ENCODE measurements at regions not wholly inside any gene's neighbourhood (a gene's known extent, or its start where the extent isn't known, plus 50 kb on each side); places are given as distances from the start of the nearest gene placed in this dataset.

GRCh38 chr6:168929871-168930450 lies 323.7 kb downstream of the THBS2 start:
- no peak for TF ChIP-seq CTCF (IDR thresholded peaks at IDR 0.05; ENCODE audit: insufficient read depth, low read depth, low read length)
- no peak for TF ChIP-seq EZH2 (IDR thresholded peaks at IDR 0.05; ENCODE audit: insufficient read depth, low read length)
